WTC11 (cell line): ENCODE measurements at regions not wholly inside any gene's neighbourhood (a gene's known extent, or its start where the extent isn't known, plus 50 kb on each side); places are given as distances from the start of the nearest gene placed in this dataset.

Experiments used
- CREB1 ChIP-seq: sonication (generic); formaldehyde crosslinking; IDR thresholded peaks from 2 replicates; pipeline ENCODE4 v1.8.0; 2023; ENCODE audit warnings: mild to moderate bottlenecking, missing genetic modification reagents
- JUN ChIP-seq: sonication (generic); formaldehyde crosslinking; IDR thresholded peaks from 2 replicates; pipeline ENCODE4 v1.8.0; 2023; ENCODE audit warnings: mild to moderate bottlenecking, missing genetic modification reagents
- TEAD4 ChIP-seq: sonication (generic); formaldehyde crosslinking; IDR thresholded peaks from 2 replicates; pipeline ENCODE4 v1.8.0; 2022; ENCODE audit warnings: mild to moderate bottlenecking, missing genetic modification reagents
- ZNF416 ChIP-seq: fragments of 250-450 bp; sonication (Bioruptor Pico); IDR thresholded peaks from 2 replicates; pipeline ENCODE4 v1.9.0; 2021; ENCODE audit warnings: mild to moderate bottlenecking, inconsistent platforms
- TF ChIP-seq, protein P1 (sequence below): sonication (generic); formaldehyde crosslinking; IDR thresholded peaks from 2 replicates; pipeline ENCODE4 v1.8.0; 2022; ENCODE audit warnings: mild to moderate bottlenecking, missing genetic modification reagents
- TF ChIP-seq, protein P2 (sequence below): fragments of 200-600 bp; IDR thresholded peaks from 2 replicates; pipeline ENCODE4 v1.8.0; 2022; ENCODE audit warnings: antibody characterized with exemption
- TF ChIP-seq, protein P3 (sequence below): sonication (generic); formaldehyde crosslinking; IDR thresholded peaks from 2 replicates; pipeline ENCODE4 v1.8.1; 2023; ENCODE audit warnings: mild to moderate bottlenecking, missing genetic modification reagents

DNA sequence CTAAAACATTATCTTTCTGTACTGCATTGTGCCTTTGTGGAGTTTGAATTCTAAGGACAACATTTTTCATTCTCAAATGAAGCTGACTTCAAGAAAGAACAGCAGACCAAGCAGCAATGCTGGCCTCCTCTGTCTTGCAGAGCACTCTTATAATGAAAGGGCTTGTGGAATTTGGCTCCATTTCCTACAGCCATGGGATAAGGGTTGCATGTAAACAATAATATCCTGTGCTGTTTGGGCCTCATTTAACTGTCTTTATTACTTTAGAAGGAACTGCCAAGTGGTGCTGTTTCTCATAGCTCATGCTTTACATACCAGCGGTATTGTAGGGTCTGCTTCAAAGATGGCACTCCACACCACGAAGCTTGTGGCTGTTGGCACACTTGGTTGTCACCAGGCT, 111.4 kb upstream of the EOLA2 start:
- TF ChIP-seq JUN (CRISPR knock-in tag) (no peak), CREB1 (no peak), ZNF416 (CRISPR knock-in tag) (no peak), TEAD4 (CRISPR knock-in tag) (no peak)
- TF ChIP-seq, protein P1, sequence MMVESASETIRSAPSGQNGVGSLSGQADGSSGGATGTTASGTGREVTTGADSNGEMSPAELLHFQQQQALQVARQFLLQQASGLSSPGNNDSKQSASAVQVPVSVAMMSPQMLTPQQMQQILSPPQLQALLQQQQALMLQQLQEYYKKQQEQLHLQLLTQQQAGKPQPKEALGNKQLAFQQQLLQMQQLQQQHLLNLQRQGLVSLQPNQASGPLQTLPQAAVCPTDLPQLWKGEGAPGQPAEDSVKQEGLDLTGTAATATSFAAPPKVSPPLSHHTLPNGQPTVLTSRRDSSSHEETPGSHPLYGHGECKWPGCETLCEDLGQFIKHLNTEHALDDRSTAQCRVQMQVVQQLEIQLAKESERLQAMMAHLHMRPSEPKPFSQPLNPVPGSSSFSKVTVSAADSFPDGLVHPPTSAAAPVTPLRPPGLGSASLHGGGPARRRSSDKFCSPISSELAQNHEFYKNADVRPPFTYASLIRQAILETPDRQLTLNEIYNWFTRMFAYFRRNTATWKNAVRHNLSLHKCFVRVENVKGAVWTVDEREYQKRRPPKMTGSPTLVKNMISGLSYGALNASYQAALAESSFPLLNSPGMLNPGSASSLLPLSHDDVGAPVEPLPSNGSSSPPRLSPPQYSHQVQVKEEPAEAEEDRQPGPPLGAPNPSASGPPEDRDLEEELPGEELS (CRISPR knock-in tag): no peak
- TF ChIP-seq, protein P2, sequence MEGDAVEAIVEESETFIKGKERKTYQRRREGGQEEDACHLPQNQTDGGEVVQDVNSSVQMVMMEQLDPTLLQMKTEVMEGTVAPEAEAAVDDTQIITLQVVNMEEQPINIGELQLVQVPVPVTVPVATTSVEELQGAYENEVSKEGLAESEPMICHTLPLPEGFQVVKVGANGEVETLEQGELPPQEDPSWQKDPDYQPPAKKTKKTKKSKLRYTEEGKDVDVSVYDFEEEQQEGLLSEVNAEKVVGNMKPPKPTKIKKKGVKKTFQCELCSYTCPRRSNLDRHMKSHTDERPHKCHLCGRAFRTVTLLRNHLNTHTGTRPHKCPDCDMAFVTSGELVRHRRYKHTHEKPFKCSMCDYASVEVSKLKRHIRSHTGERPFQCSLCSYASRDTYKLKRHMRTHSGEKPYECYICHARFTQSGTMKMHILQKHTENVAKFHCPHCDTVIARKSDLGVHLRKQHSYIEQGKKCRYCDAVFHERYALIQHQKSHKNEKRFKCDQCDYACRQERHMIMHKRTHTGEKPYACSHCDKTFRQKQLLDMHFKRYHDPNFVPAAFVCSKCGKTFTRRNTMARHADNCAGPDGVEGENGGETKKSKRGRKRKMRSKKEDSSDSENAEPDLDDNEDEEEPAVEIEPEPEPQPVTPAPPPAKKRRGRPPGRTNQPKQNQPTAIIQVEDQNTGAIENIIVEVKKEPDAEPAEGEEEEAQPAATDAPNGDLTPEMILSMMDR: no peak
- TF ChIP-seq, protein P3, sequence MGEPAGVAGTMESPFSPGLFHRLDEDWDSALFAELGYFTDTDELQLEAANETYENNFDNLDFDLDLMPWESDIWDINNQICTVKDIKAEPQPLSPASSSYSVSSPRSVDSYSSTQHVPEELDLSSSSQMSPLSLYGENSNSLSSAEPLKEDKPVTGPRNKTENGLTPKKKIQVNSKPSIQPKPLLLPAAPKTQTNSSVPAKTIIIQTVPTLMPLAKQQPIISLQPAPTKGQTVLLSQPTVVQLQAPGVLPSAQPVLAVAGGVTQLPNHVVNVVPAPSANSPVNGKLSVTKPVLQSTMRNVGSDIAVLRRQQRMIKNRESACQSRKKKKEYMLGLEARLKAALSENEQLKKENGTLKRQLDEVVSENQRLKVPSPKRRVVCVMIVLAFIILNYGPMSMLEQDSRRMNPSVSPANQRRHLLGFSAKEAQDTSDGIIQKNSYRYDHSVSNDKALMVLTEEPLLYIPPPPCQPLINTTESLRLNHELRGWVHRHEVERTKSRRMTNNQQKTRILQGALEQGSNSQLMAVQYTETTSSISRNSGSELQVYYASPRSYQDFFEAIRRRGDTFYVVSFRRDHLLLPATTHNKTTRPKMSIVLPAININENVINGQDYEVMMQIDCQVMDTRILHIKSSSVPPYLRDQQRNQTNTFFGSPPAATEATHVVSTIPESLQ (CRISPR knock-in tag): no peak
